DOHH2 (cell line): ENCODE measurements at regions not wholly inside any gene's neighbourhood (a gene's known extent, or its start where the extent isn't known, plus 50 kb on each side); places are given as distances from the start of the nearest gene placed in this dataset.

Experiments used
- H3F3A ChIP-seq: fragments of 200-600 bp; sonication (generic), shearing (Covaris generic); 2 replicates; pipeline ENCODE4 v1.6.0; 2016; ENCODE audit warnings: antibody characterized with exemption, mild to moderate bottlenecking; ENCODE audit not compliant: control insufficient read depth, insufficient read depth
- H3K27ac ChIP-seq: fragments of 200-600 bp; sonication (generic); 2 replicates; pipeline ENCODE4 v1.5.1; 2014; ENCODE audit warnings: low read depth, mild to moderate bottlenecking, low read length, moderate library complexity
- H3K27me3 ChIP-seq: fragments of 200-600 bp; sonication (generic); 2 replicates; pipeline ENCODE4 v1.6.1; 2014; ENCODE audit warnings: mild to moderate bottlenecking, low read length, mixed read lengths; ENCODE audit not compliant: control insufficient read depth
- H3K36me3 ChIP-seq: fragments of 200-600 bp; sonication (generic); 2 replicates; pipeline ENCODE4 v1.6.1; 2014; ENCODE audit warnings: mild to moderate bottlenecking, low read length, moderate library complexity, mixed read lengths; ENCODE audit not compliant: control insufficient read depth
- H3K4me1 ChIP-seq: fragments of 200-600 bp; sonication (generic); 2 replicates; pipeline ENCODE4 v1.6.1; 2014; ENCODE audit warnings: mild to moderate bottlenecking, low read length, mixed read lengths; ENCODE audit not compliant: control insufficient read depth
- H3K4me2 ChIP-seq: fragments of 200-600 bp; sonication (generic); 2 replicates; pipeline ENCODE4 v1.6.0; 2014; ENCODE audit warnings: mild to moderate bottlenecking, low read length, moderate library complexity
- H3K4me3 ChIP-seq: fragments of 200-600 bp; sonication (generic); 2 replicates; pipeline ENCODE4 v1.5.1; 2014; ENCODE audit warnings: mild to moderate bottlenecking, low read length, mixed read lengths
- H3K79me2 ChIP-seq: fragments of 200-600 bp; sonication (generic); 2 replicates; pipeline ENCODE4 v1.6.1; 2014; ENCODE audit warnings: mild to moderate bottlenecking, low read length, mixed read lengths; ENCODE audit not compliant: control insufficient read depth
- H3K9me2 ChIP-seq: fragments of 200-600 bp; sonication (generic); replicated peaks from 2 replicates; pipeline ENCODE4 v1.6.1; 2014; ENCODE audit warnings: mild to moderate bottlenecking, low read length, mixed read lengths; ENCODE audit not compliant: control insufficient read depth
- H3K9me3 ChIP-seq: fragments of 200-600 bp; sonication (generic); 2 replicates; pipeline ENCODE4 v1.6.1; 2014; ENCODE audit warnings: antibody characterized with exemption, low read length, mixed read lengths; ENCODE audit not compliant: control insufficient read depth, insufficient read depth
- H4K20me1 ChIP-seq: fragments of 200-600 bp; sonication (generic); 2 replicates; pipeline ENCODE4 v1.6.0; 2014; ENCODE audit warnings: low read depth, mild to moderate bottlenecking, antibody characterized with exemption, low read length, moderate library complexity; ENCODE audit not compliant: control insufficient read depth, insufficient read depth
- CTCF ChIP-seq: fragments of 200-600 bp; sonication (generic); IDR thresholded peaks from one replicate; pipeline ENCODE4 v1.5.1; 2014; ENCODE audit warnings: antibody characterized with exemption, mild to moderate bottlenecking, low read depth, low read length; ENCODE audit not compliant: poor library complexity, severe bottlenecking
- EZH2phosphoT487 ChIP-seq: fragments of 200-600 bp; sonication (generic); IDR thresholded peaks from 2 replicates; pipeline ENCODE4 v1.6.1; 2017; ENCODE audit warnings: borderline replicate concordance, mild to moderate bottlenecking, antibody characterized with exemption, low read length, moderate library complexity, mixed read lengths

GRCh38 chr5:168041583-168041982, 249.9 kb upstream of the WWC1 start:
- Histone ChIP-seq H3K36me3 (no peaks in the 10 kb centered on the region), H3K4me3 (no peak overlapping the region), H3K9me2 (no peaks in the 10 kb centered on the region), H3K79me2 (no peaks in the 10 kb centered on the region), H3K4me1 (no peaks in the 10 kb centered on the region), H4K20me1 (no peaks in the 10 kb centered on the region), H3K4me2 (no peak overlapping the region), H3K27ac (no peak overlapping the region), H3K27me3 (no peaks in the 10 kb centered on the region), H3F3A (no peaks in the 10 kb centered on the region), H3K9me3 (no peaks in the 10 kb centered on the region)
- no peak for TF ChIP-seq EZH2phosphoT487
- TF ChIP-seq CTCF = no peak

GRCh38 chr5:168042284-168043068, 249.0 kb upstream of the WWC1 start:
- Histone ChIP-seq H3F3A (no peaks in the 10 kb centered on the region), H3K36me3 (no peaks in the 10 kb centered on the region), H3K27ac (no peak overlapping the region), H3K79me2 (no peaks in the 10 kb centered on the region), H3K27me3 (no peaks in the 10 kb centered on the region), H3K9me3 (no peaks in the 10 kb centered on the region), H4K20me1 (no peaks in the 10 kb centered on the region), H3K4me2 (no peak overlapping the region), H3K4me3 (no peak overlapping the region), H3K4me1 (no peaks in the 10 kb centered on the region), H3K9me2 (no peaks in the 10 kb centered on the region)
- no peak for TF ChIP-seq EZH2phosphoT487
- TF ChIP-seq CTCF = no peak

DNA sequence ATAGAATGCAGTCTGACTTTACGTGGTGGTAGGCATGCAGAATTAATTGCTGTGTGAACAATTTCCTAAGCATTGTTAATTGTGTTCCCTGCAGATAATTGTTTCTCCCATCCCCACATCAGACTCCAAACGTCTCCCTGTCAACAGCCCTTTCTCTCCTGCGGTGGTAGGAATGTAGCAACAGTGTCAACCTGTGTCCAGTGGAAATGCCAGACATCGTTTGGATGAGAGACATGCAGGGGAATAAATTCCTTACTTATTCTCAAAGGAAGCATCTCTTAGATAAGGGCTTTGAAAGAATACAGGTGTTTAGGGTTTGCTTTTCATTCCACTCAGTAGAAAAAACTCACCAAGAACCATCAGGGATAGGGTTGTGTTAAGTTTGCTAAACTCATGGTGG, 245.3 kb upstream of the WWC1 start:
- no peaks in the 10 kb centered on the region for H4K20me1 ChIP-seq
- H3F3A ChIP-seq = no peaks in the 10 kb centered on the region
- TF ChIP-seq EZH2phosphoT487 (no peak), CTCF (no peak)
- H3K9me2 ChIP-seq = no peaks in the 10 kb centered on the region
- H3K79me2 ChIP-seq = no peaks in the 10 kb centered on the region
- no peaks in the 10 kb centered on the region for H3K36me3 ChIP-seq
- no peaks in the 10 kb centered on the region for H3K9me3 ChIP-seq
- H3K4me3 ChIP-seq = no peak overlapping the region
- H3K4me1 ChIP-seq = no peaks in the 10 kb centered on the region
- H3K27me3 ChIP-seq = no peaks in the 10 kb centered on the region
- H3K27ac ChIP-seq = no peak overlapping the region
- no peak overlapping the region for H3K4me2 ChIP-seq
